GM21528 (cell line): ENCODE measurements at regions not wholly inside any gene's neighbourhood (a gene's known extent, or its start where the extent isn't known, plus 50 kb on each side); places are given as distances from the start of the nearest gene placed in this dataset.
"Not testable (repeated sequence)": the region's sequence is repeated elsewhere in the genome, so short reads cannot be mapped to it uniquely, and the experiment has no call there.

ENCODE experiments used
- ATAC-seq: cut with Tn5 transposase; IDR thresholded peaks from one replicate; pipeline ENCODE4 v1.9.1; 2021; ENCODE audit warnings: mild to moderate bottlenecking, moderate library complexity; ENCODE audit not compliant: unreplicated experiment, low FRiP score

DNA sequence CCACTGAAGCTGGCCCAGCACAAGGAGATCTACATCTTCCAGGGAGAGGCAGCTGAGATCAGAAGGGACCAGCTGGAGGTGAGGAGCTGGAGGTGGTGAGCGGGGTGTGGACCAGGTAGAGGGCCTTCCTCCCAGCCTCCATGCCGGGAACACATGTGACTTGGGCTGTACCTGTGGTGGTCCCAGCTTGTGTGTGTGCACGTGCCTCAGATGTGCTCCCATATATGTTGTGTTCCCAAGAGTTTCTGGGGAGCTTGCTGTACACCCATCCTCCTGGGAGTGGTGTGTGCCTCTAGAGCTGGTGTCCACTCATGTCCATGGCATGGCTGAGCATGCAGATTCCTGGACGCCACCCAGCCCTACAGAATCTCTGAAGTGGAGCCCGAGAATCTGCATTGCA, 183.7 kb upstream of the AKAP13 start:
- ATAC-seq = not testable (repeated sequence)

DNA sequence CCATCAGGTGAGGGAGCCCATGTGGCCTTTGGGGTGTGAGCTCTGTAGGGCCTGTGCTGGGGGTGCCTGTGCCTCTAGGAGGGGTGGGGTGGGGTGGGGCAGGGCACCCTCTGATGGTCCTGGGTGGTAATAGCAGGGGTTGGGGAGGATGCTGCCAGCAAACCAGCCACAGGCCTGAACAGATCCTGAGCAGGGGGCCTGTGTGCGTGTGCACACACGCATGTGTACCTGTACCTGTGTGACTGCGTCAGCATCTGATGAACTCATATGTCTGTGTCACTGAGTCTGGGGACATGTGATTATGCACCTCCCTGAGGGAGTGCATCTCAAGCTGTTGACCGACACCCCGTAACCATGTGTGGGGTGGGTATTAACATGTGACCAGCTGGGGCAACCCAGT, 182.8 kb upstream of the AKAP13 start:
- not testable (repeated sequence) for ATAC-seq

DNA sequence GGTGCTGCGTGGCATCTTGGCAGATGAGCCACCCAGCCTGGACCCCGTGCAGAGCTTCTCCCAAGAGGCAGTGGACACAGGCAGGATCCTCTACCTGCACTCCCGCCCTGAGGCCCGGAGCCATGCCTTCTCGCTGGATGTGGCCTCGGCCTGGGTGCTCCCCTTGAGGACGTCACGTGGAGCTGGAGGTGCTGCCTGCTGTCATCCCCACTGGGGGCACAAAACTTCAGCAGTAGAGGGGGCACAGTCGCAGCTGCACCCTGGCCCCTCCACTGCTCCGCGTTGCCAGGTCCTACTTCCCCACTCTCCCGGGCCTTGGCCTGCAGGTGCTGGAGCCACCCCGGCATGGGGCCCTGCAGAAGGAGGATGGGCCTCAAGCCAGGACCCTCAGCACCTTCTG, 182.0 kb upstream of the AKAP13 start:
- ATAC-seq = not testable (repeated sequence)

DNA sequence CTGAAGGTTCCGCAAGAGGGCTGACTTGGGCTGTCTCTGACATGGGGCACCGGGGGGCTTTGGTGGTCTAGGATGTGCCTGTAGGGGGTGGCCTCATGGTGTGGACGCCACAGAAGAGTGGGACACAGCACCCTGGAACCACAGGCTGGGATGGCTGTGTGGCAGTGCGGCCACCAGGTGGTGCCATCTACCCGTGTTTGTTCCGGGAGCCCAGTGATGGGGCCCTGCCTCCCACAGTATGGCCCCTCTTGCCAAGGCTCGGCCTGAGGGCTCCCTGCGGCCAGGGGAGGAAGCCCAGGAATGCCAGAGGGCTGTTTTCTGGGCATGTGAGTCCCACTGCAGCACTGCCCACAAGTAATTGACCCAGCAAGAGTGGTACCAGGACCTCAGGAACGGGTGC, 180.2 kb upstream of the AKAP13 start:
- peak; percentile 90 for ATAC-seq

DNA sequence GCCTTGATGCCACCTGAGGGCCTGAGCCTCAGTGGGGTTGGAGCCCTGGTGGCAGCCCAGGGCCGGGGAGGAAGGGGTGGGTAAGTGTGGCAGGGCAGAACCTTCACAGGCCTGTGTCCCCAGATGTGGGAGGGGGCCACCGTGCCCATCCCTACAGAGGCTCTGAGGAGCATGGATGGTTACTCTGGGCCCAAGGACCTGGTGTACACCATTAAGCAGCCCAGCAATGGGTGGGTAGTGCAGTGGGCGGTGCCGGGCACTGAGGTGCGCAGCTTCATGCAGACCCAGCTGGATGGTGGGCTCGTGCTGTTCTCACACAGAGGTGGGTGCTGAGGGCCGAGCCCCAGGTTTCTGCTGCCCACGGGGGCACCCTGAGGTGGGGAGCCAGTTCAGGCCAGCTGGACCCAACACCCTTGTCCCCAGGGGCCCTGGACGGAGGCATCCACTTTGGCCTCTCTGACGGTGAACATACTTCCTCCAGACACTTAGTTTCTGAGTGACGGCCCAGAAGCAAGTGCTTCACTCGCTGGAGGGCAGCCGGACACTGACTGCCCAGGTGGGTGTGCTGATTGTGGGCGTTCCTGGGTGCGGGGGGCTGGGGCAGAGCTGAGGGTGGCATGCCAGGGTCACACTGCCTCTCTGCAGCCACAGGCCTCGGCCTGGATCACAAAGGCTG, 179.1 kb upstream of the AKAP13 start:
- not testable (repeated sequence) for ATAC-seq

DNA sequence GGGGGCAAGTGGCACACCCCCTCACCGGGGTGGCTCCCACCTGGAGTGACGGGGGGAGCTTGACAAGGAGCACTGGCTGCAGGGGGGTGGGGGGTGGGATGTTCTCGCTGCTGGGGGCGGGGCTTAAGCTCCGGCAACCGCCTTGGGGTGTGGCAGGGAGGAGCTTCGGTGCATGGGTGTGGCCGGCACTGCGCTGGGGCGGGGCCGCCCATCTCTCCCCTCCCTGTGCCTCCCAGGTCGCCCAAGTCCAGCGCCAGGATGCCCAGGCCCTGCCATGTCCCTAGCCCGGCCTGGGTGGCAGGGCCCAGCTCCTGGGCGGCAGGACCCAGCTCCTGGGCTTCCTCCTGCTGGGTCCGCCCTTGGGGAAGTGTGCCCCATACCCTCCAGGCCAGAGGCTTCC, 175.9 kb upstream of the AKAP13 start:
- not testable (repeated sequence) for ATAC-seq

DNA sequence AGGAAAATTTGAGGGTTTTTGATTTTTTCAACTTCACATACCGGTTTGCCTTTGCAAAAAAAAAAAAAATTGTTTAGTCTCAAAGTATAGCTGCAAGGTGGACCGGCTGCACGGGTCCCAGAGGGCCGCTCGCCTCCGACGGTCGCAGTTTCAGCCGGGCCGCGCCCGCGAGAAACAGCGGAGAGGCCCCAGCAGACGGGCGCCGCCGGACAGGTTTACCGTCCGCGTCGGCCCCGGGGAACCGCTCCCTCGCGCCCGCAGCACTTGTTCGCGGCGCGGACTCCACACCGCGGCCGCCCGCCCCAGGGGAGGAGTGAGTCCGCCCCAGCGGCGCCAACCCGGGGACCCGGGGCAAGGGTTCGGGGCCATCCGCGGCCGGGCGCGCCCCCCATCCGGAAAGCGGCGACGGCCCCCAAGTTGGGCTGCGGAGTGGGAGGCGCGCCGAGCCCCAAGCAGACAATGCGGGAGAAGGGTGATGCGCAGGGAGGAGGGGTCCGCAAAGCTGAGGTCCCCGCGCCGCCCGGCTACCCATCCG, 146.5 kb upstream of the AKAP13 start:
- ATAC-seq = not testable (repeated sequence)

DNA sequence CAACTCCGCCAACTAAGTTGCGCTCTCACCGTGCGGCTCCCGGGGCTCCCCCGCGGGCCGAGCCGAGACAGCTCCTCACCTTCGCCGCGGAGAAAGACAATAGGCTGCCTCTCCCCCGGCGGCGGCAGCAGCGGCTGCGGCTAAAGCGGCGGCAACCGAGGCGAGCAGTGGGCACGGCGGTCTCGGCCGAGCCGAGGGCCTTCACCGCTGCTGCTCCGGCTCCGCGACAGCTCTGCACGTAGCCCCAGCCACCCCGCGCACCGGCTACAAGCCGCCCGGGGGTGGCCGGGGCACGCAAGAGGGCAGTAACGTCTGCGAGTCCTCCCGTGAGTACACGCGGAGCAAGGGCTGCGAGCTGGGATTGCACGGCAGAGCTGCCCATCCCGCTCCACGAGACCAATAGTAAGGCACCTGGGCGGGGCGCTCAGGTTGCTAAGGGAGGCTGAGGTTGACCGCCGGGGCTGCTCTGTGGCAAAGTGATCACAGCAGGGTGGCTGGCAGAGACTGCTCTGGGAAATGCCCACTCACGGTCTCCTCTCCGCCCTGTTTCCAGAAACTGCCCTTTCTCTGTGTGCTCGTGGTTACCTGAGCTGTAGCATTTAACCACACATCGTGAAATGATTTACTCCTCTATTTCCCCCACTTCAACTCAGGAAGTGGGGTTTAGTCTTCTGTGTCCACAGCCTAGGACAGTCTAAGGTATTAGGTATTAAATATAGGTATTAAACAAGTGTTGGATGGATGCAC, 145.8 kb upstream of the AKAP13 start:
- ATAC-seq = not testable (repeated sequence)

DNA sequence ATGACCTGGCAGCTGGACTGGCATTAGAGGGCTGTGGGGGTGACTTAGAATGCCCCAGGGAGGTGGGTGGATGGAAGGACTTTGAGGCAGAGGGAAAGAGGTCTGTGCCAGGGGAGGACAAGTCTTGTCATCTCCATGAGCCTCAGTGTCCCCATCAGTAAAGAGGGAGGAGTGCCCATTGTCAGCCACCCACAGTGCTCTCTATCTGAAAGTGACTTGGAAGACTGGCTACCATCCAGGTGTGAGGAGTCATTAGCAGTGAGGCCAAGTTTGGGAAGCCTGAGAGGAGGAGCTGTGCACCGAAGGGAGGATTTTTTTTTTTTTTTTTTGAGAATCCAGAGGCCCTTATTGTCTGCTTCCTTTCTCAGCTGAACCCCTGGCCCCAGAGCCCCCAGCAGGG, 136.3 kb upstream of the AKAP13 start:
- ATAC-seq = not testable (repeated sequence)

DNA sequence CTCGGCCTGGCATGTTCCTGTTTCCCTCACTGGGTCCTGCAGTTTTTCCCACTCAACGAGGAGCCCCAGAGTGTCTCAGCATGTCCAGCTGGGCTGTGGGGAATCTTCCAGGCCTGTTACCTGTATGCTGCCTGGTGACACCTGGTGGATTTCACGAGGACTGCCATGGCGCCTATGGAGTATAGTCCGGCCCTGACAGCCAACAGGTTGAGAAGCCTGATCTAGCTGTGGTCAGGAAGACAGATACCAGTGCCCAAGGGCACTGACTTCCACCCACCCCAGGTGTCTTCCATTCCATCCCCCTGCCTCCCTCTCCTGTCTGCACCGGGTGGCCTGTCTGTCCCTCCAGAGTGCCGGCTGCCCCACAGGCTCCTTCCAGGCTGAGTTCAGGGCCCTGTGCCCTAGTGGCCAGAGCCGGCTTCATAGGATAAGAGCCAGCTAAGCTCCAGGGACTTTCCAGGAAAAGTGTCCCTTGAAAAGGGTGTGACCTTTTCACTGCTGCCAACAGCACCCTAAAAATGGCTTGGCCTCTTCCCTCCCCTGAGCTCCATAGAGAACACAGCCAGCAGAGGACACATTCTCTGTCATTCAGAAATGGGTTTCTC, 129.4 kb upstream of the AKAP13 start:
- ATAC-seq = not testable (repeated sequence)

DNA sequence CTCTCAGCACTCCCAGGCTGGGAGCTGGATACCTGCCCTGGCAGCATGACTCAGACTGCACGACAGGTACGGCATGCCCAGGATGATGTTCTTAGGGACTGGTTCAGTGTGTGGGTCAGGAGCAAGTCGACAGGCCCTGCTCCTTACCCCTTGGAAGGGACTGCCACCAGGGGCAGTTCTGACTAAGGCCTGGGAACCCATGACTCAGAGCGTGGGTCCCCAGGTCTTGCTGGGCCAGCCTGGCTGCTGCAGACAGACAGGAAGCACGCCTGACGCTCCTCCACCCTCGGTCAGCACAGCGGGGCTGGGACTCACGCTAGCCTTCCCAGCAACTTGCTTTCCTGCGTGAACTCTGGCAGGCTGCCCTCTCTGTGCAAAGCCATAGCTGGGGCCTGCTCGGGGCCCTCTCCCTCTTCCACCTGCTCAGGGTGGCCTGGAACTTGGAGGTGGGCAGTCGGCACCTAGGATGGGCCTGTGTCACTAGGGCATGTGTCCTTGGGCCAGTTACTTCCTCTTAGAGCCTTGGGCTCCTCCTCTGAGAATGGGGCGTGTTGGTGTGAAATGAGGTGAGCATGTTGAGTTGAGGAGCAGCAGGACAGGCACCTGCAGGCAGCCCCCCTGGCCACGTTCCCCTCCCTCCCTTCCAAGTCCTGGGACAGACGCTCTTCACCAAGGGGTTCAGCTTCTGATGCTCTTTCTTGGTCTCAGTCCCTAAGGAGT, 127.0 kb upstream of the AKAP13 start:
- peak; percentile 77 for ATAC-seq

DNA sequence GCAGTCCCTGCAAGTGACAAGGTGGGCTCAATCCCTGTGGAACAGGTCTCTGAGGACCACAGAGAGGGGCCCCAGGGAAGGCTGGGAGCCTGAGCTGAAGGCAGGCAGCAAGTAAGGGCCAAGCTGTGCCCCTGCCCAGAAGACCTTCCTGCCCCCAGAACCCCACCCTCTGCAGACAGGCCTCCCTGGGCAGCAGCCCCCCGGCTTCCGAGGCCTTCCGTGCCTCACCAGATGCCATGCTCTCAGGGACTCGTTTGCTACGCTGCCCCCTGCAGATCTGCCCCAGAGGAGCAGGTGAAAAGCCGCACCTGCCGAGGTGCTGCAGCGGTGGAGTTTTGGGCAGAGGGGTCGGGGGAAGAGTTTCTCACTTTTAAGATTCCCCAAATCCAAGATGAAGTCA, 125.4 kb upstream of the AKAP13 start:
- not testable (repeated sequence) for ATAC-seq

DNA sequence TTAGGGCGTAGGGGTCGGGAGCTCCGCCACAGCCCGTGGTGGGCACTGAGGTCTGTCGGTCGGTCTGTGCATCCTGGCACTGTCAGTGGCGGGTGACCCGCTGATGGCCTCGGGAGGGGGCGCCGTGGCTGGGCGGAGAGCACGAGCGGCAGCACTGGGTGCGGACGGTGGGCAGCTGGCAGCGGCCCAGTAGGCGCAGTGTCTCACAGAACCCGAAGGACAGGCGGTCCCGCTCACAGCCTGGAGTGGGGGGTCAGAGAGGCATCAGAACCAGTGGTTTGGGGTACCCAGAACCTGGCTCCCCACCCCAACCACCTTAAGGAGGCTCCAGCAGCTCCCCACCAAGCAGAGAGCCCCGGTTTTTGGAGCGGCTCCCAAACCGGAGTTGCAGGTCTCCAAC, 124.9 kb upstream of the AKAP13 start:
- ATAC-seq = not testable (repeated sequence)

DNA sequence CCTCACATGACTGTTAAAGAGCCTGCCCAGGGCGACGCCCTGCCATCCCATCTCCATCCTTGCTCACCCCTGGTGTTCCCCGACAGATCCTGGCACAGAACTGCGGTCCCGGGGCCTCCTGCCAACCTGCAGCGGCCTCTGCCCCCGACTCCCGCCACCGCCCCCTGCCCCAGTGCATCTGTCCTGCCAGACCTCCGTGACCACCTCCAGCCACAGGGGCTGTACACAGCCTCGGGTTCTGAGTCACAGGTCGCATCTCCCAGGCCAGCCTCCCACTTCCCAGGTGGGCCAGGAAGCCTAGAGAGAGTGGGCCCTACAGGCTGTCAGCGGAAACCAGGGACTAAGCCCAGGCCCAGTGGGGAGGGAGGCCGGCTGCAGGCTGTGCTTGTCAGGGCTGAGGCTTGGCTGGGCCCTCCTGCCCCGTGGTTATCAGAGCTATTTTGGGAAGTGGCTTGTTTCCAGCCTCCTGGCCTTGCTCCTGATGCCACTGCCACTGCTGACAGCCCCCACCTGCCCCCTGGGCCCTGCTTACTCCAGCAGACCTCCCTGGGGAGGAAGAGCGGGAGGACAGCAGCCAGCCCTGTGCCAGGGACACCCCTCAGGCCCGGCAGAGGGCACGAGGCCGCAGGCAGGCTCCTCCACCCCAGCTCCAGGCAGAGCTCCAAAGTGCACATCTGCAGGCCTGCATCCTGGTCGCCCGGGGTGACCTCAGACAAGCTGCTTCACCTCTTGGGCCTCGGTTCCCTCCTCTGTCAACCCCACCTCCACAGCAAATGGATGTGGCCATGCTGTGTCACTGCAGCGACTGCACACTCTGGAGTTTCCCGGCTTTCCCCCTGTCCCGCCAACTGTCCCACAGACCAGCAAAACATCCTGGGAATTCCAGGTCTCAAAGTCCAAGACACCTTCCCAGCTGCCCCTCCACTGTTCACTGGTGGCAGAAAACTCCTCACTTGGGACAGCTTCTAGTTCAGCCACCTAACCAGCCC, 124.1 kb upstream of the AKAP13 start:
- not testable (repeated sequence) for ATAC-seq

DNA sequence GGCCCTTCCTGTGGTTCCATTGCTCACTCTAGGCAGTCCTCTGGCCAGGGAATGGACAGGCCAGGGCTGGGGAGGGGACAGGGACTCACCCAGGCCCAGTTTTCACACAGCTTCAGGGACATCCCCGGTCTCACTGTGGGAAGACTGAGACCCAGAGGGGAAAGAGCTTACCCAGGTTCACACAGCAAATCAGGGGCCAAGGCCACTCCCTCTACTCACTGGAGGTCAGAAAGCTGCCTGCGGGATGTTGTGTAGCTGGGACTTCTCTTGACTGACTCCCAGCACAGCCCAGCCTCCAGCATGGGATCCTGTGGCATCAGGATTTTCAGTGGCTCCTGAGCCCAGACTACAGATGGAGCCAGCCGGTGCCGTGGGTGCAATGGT, 122.3 kb upstream of the AKAP13 start:
- ATAC-seq = not testable (repeated sequence)

DNA sequence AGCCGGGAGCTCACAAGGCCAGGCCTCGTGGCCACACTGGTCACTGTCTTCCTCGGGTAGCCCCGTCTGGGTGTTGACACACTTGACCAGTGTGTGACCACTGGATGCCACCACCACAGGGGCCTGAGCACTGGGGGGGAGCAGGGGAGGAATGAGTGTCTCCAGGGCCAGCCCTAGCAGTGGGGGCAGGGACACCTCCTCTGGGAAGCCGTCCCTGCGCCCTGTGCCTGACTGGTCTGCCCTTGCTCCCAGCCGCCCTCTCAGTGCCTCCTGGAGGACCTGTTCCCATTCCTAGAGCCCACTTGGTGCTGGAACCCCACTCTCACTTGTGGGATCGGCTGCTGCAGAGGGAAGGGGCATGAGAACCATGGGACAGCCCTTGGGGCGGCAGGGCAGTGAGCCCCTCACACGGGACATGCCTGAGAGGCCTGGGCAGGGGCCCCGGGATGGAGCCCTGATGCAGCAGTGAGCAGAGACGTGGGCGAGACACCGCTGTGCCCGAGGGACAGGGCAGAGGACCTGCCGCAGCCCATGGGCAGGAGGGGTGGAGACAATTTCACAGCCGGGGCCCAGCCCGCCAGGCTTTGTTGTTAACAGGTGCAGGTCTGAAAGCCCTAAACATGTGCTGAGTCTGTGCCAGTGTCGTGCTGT, 121.7 kb upstream of the AKAP13 start:
- ATAC-seq = not testable (repeated sequence)

DNA sequence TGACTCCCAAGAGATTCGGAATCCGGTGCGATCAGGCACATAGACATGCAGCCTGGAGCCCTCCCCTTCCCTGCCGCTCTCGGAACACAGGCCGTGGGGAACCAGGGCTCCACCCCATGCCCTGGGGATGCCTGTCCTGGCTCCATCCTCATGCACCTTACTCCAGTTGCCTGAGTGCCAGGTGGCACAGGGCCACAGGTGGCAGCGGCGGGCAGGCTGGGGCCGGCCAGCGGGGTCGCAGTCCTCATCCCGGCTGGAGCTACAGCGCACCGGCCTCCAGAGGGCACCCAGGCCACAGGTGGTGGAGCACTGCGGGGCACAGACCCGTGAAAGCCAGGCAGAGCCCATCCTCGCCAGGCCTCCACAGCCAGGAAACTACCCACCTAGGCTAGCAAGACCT, 119.9 kb upstream of the AKAP13 start:
- not testable (repeated sequence) for ATAC-seq

DNA sequence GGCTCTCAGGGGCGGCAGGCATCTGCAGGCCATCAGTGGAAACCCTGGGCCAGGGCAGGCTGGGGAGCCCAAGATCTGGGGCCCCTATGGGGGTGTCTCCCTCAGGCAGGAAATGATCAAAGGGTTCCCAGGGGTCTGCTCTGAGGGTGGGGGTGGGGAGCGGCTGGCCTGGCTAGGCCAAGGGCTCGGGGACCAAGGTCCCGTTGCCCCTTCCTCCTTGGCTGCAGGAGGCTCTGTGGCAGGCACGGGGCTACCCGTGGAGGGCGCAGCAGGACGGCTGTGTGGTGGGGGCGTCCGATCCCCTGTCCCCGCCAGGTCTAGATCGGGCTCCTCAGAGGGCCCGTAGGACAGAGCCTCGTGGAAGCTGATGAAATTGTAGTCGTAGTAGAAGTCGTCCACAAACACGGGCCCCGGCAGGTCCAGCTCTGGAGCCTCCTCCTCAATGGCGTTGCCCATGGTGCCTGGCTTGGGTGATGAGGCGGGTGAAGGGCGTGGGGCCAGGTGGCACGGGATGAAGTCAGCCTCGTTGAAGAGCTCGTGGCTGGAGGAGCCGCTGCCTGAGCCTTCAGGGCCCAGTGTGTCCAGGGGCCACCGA, 117.8 kb upstream of the AKAP13 start:
- not testable (repeated sequence) for ATAC-seq
